ENCODE measurements at regions not wholly inside any gene's neighbourhood (a gene's known extent, or its start where the extent isn't known, plus 50 kb on each side); places are given as distances from the start of the nearest gene placed in this dataset.
A peak's percentile ranks its signal among the peaks of the same experiment; 100 is the strongest.

DNA sequence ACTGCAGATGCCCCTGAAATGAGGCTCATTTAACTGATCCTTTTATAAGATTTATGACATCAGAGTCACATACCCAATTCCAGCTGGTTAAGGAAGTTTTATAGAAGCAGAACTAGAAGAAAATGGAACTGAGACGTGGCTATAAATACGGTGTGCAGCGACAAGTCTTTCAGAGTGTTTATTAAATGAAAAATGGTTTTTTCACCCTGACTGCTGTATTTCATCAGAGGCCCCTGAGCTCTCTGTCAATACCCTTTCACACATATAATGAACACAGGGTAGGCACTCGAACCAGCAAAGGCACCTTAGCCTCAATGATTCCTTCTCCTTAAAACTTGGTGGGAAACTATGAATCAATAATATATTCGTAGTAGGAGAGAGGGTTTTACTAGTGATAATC, 380.8 kb upstream of the ANXA10 start:
- peak; percentile 10 for DNase-seq

DNA sequence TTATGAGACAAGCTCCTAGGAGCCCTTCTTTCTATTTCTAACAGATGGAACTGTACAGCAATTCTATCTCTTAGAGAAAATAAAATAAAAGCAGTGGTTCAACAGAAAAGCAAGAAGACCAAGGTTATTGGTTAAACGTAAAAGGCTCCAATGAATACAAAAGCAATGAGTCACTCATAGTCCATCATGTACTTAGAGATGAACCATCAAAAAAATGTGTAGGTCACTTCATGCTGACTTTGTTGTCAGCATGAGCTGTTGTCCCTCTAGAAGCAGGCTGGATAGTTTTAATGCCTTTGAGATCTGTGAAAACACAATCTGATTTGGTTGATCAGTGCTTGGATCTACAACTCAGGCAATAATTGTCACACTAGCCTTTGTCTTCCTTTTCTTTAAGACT, 378.6 kb upstream of the ANXA10 start:
- DNase-seq: peak; percentile 80

DNA sequence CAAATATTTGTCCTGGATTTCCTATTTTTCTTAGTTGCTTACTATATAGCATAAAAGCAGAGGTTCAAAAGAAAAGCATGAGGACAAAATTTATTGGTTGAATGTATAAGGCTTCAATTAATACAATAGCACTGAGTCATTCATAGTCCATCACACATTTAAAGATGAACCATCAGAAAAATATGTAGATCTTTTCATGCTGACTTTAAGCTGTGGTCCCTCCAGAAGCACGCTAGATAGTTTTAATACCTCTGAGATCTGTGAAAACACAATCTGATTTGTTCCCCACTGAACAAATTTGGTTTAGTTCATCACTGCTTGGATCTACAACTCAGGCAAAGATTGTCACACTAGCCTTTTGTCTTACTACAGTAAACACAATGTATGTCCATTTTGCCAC, 377.2 kb upstream of the ANXA10 start:
- DNase-seq: peak; percentile 88

DNA sequence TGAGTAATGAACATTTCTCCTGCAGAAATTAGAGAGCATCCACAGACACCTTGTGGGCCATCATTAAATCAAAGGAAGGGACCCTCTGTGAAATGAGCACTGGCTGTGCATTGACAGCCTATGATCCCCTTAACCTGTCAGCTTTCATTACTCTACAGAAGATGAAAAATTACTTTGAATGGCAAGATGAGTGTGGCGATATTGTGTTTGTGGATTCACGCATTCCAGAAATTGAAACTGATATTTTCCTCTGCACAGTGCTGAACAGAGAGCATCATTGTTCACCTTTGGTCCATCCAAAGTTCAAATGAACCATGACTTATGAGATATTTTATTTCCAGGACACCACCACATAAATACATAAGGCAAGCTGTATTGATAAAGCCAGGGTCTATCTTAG, 374.8 kb upstream of the ANXA10 start:
- no peak for DNase-seq

DNA sequence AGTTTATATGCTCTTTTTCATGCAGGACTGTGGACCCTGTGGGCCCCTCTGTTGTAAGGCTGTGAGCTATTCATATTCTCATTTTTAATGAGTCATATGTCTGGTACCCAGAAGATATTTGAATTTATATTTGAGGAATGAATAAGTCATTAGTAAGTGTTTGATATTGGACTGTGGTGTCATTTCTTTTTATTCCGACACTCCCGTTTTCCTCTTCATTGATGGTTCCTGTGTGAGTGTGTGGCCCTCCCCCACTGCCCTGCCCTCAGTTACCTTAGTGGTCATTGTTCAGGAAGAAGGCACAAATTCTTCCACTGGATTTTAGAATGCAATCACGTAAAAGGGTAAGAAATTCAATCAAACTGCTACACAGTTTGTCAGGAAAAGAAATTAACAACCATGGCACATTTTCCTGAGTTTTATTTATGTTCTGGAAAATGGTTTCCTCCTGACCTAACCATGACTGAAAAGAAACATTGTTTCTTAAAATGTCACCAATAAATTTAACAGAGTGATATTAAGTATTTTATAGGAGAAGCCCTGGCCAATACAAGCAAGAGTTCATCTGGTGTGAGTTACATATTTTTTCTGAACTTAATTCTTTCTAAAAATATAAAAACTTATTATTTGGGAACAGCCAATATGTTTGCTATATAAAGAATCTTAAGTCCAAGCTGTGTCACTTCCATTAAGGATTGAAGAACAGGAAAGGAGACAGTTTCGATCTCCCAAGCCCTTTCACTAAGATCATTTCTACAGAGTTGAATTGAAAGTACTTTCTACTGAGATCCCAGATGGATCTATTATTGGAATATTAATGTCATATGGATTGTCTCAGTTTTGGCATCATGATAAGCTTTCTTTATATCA, 370.5 kb upstream of the ANXA10 start:
- peak; percentile 51 for DNase-seq

DNA sequence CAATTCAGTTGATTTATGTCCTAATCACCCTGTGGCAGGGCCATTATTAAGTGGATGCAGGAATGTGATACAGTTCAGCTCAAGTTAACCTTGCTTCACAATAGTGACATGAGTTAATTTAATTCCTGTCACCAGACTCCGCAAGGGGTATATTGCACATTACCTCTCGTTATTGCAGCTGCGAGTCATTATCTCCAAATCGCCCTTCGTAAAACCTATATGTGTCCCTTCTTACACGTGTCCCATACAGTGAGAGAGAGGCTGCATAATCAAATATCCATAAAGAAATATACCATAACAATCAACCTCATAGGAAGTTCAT, 369.9 kb upstream of the ANXA10 start:
- DNase-seq: no peak

DNA sequence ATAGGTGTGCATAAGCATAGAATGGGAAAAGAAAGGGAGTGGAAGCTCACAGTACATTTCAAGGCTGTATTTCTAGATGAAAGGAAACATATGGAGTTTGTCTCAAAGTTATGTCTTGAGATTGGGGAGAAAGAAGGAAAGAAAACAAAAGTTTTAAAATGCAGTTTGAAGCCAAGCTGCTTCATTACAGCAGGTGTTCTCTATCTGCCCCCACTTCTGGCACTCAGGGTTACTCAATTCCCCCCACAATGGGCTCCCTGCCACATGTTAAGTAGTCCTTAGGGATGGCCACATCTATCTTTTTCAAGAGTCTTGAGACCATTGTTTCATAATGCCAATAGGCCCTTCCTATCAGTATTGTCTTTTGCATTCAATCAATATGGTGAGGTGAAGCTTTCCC, 367.4 kb upstream of the ANXA10 start:
- no peak for DNase-seq

DNA sequence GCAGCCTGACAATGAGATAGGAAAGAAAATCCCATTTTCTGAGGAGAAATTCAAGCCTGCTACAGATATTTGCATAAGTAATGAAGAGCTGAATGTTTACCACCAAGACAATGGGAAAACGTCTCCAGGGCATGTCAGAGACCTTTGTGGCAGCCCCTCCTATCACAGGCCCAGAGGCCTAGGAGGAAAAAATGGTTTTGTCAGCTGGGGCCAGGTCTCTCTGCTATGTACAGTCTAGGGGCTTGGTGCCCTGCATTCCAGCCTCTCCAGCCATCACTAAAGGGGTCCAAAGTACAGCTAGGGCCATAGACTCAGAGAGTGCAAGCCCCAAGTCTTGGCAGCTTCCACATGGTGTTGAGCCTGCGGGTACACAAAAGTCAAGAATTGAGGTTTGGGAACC, 361.6 kb upstream of the ANXA10 start:
- no peak for DNase-seq

DNA sequence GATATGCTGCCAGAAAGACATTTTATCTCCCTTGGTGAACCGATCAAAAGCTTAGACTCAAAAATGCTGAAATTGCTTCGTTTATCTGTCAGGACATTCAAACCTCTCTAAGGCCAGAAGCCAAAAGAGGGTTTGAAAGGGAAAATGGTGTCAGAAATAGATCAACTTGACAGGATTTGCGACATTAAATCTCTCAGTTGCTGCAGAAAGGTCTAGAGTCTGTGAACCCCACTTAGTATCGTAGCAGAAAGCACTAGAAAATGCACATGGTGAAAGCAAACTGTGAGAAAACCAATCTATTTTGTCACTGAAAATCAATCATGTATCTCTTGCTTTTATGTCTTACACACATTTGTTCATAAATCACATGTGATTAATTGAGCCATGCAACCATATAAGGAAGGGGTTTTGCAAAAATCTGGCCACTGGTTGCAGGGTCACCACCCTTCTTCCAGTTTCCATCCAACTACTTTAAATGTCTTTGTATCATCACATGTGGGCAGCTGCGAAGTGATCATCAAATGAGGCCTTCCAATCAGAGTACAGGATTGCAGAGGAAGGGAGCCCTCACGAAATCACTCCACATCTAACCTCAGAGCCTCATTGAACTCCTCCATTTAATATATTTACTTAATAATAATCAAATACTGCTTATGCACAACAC, 347.2 kb upstream of the ANXA10 start:
- no peak for DNase-seq

DNA sequence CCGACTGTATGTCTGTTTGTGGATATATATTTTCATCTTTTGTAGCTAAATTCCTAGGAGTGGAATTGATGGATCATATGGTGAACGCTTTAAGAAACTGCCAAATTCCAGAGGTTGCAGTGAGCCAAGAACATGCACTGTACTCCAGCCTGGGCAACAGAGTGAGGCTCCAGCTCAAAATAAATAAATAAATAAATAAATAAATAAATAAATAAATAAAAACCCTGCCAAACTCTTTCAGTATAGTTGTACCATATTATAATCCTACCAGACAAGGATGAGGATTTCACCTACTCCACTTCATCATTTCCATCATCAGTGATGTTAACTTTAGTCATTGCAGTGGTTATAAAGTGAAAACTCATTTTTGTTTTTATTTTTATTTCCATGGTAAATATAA, 325.1 kb upstream of the ANXA10 start:
- no peak for DNase-seq

DNA sequence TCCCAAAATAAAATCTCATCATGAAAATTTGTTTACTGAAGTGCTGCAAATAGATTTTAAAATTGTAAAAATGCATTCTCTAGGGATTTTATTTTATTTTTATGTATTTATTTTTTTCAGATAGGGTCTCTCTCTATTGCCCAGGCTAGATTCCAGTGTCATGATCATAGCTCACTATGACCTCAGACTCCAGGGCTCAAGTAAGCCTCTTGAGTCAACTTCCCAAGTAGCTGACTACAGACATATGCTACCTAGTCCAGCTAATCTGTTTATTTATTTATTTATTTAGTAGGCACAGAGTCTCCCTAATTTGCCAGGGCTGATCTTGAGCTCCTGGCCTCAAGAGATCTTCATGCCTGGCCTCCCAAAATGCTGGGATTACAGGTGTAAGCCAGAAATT, 317.7 kb upstream of the ANXA10 start:
- peak; percentile 25 for DNase-seq

DNA sequence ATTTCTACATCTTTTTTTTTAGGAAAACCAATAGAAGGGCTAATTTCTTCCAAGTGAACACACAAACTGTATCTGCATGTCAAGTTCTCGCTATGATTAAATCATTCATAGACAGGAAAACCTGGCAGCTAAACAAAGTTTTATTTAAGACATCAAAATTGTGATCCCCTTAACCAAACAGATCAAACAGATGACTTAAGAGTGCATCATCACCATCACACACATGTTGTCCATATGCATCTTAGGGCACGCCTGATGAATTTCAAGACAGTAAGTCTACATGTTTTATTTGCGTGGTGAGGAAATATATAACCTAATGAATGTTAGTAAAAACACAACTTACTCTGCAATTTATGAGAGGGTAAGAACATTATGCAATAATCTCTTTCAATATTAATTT, 317.0 kb upstream of the ANXA10 start:
- peak; percentile 93 for DNase-seq

DNA sequence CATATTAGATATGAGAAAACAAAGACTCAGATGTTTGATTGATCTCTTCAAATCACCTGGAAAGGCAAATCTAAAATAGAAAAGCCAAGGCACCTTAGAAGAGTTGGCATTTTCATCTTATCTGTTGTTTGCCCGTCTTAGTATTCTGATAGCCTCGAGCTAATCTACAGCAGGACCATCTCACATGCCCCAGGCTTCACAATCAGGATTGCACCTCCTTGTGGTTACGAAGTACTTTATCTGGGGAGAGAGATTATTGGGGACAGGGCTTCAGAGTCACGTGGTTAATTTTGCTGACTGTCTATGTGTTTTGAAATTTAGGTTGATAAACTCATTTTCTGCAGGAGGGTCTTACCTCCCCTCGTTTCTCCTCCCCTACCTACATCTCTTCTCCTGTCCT, 313.1 kb upstream of the ANXA10 start:
- no peak for DNase-seq

DNA sequence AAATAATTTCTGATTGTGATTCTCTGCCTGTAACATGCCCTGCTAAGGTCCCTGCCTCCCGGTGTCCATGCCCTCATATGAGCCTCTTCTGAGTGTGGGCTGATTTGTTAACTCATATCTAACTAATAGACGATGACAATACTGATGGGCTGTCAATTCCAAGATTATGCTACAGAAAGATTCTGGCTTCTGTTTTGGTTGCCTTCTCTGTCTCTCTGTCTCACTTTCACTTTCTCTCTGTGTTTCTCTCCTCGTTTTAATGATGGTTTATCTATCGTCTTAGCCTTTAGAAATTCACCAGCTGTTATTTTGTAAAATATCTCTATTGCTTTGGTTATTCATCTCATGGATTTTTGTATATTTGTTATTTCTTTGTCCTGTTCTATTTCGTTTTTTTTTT, 312.5 kb upstream of the ANXA10 start:
- no peak for DNase-seq

DNA sequence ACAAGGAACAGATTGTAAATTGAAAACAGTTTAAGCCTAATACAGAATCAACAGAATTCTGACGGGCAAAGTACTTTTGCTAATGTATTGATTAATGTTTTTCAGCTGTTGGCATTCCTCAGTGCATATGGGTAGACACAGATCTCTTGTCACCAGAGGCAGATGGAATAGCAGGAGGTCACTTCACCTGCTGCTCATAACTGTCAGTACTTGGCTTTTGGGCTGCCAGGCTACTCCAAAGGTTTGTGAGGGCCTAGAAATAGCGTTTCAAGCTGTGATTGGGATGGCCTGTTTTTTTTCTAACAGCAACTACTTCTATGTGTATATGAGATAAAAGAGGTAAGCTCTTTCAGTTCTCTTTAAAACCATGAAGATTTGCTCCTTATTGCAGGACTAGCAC, 307.5 kb upstream of the ANXA10 start:
- no peak for DNase-seq

DNA sequence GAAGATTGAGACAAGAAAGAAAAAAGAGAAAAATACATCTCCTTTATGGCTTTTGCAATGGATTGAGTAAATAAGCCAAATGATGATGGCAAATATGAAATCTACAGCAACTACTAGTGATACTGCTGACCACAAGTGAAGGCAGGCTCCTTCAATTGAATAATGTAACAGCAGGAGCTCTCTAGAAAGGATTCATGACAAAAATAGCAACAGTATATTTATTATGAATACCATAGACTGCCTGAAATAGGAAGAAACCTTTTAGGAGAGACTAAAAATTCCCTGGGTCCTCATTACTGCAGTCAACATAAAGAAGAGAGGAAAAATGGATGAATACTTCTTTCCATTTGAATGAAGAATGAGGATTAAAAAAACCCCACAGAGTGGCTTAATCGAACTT, 306.8 kb upstream of the ANXA10 start:
- no peak for DNase-seq

DNA sequence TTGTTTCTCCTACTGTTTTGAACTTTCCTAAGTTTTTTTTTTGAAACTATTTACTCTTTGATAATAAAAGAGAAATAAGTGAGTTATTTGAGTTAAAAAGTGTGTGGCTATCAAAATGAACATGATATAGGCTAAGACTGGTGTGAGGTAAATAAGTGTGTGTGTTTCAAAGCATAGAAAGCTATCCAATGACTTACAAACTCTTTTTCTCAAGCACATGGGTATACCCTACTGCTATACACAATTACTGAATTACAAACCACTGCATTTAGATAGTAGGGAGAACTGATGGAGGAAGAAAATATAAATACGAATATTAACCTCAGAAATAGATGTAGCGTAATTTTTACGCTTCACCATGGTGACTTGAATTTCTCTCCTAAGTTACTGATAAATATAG, 305.8 kb upstream of the ANXA10 start:
- DNase-seq: no peak

DNA sequence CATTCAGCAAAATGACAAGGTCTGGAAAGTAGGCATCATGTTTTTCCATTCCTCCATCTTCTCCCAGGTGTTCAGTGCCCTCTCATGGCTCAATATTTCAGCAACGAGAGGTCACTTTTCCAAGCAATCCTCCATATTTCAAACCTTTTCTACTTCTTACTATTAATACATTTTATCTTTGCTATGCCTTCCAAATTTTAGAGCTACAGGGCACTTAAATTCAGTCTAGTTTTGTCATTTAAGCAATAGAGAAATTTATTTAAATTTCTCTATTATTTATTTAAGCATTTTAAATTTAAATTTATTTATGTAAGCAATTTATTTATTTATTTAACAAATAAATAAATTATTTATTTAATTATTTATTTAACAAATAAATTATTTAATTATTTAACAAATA, 305.1 kb upstream of the ANXA10 start:
- no peak for DNase-seq

DNA sequence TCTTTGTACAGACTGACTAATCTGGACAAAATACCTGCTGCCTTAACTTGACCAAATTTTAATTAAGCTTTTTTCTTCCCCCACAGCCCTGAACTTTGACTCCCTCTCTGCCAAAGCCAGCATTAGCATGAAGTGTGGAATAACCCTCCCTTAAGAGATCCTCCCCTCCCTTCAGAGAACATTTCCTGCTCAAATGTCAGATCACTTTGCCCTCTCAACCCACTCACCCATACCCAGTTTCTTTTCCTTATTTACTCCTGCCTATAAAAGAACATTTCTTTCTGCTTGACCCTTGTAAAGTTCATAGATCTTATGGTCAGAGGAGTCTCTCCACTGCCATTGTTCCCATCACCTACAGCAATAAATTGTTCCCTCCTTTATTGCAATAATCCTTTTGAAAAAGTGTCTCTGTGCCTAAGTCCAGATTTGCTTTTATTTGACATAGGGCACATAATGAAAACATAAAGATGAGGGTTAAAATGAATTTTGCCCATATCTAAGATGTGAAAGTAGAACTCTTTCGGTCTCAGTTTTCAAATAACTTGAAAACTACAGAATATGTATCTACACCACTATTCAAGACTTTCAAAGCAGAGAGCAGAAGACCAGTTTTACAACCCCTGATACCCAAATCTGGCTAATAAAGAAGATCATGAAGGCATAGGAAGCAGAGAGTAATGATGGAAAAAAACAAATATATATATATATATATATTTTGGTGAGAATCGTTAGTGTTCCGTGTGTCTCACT, 289.7 kb upstream of the ANXA10 start:
- no peak for DNase-seq

DNA sequence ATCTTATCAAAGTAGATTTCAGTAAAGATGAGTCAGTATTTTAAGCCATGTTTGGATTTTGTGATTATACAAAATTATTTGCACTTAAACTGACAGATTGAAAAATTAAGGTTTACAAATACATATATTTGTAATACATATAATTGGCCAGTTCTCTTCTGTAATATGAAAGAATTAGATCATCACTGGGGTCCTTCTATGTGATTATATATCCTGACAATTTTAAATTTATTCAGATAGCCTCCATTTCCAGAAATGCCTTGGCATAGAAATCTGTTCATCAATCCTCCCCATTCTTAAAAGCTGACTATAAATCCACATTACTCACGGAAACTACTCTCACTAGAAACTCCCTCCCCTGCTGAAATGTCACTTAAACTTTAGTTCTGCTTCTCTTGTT, 280.4 kb upstream of the ANXA10 start:
- DNase-seq: no peak

DNA sequence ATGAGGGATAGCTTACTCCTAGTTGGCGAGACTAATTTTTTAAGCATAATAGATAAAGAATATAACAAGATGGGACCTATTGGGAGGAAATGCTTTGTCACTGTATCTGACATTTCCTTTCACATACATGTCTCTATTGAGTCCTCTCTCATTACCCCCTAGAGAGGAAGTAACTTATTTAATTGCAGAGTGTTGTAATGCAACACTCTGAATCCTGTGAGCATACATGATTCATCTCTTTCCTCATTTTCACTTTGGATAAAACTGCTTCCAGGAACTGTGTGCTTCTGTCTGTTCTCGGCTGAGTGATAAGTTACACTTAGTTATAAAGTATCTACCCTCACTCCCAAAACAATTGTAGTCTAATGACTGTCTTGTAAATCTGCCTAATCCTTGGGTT, 266.1 kb upstream of the ANXA10 start:
- peak; percentile 36 for DNase-seq

DNA sequence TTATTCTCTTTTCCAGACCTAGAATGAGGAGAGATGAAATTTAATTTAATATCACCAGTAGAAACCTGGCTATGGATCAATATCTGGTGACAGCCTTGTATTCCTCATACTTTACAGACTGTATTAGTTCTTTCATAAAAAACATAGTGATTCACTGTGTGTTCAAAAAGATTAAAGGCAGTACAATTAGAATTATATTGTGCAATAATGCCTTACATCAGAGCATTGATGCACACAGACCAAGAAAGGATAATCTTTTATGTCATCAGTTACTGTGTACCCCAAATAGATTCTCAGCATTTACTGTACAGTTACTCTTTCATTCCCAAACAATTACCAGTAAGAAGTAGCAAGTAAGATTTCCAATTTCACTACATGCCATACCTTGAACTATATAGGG, 260.5 kb upstream of the ANXA10 start:
- DNase-seq: no peak

DNA sequence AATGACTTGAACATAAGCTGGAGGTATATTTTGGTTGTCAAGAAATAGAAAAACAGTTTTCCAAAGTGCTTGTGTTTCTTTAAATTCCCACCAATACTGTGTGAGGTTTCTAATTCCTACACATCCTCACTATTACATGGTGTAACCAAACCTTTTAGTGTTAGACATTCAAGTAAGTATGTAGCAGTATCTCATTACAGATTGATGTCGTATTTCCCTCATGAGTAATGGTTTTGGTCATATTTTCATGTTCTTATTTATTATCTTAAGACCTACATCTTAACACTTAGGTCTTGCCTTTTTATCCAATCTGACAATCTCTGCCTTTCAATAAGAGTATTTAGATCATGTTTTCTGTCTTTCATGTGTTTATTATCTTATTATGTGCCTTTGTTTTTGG, 253.7 kb upstream of the ANXA10 start:
- DNase-seq: peak; percentile 13

DNA sequence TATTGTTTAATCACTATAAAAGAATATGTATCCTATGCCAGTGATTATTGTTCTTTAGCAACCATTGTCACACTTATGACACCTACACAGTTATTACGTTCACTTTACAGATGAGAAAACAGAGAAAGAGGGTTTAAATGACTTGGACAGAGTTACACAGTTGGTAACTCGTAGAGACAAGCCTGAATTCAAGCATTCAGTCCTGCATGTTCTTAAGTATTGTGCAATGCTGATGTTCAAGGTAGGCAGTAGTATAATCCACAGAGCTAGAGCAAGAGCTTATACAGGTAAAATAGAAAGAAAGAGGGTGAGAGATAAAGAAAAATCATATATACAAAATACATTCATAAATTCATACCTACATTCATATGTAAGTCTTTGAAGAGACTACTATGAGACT, 249.8 kb upstream of the ANXA10 start:
- no peak for DNase-seq
